CD4-positive, CD25-positive, alpha-beta regulatory T cell (primary cell): ENCODE measurements at regions not wholly inside any gene's neighbourhood (a gene's known extent, or its start where the extent isn't known, plus 50 kb on each side); places are given as distances from the start of the nearest gene placed in this dataset.

ENCODE experiments used
- ATAC-seq, 2 donors: fragments of 150-1000 bp; cut with Tn5 transposase; one replicate each; pipeline ENCODE4 v1.10.0; 2021; ENCODE audit warnings: low read depth in 2 of 2, moderate number of reproducible peaks in 2 of 2, moderate library complexity in 1 of 2
- DNase-seq, 3 donors: peaks; one replicate each; pipeline versions ENCODE4 v3.0.0 to v3.0.0-alpha.2; 2012 to 2022; ENCODE audit warnings: mixed read lengths in 1 of 3
- H3K27ac ChIP-seq: one replicate; pipeline ENCODE4 v1.7.0; 2013; ENCODE audit warnings: mild to moderate bottlenecking, low read length; ENCODE audit not compliant: insufficient read depth, poor library complexity, severe bottlenecking
- H3K27me3 ChIP-seq: one replicate; pipeline ENCODE4 v1.7.0; 2013; ENCODE audit warnings: low read length; ENCODE audit not compliant: control insufficient read depth, insufficient read depth
- H3K36me3 ChIP-seq: one replicate; pipeline ENCODE4 v1.7.0; 2013; ENCODE audit warnings: mild to moderate bottlenecking, low read length, moderate library complexity; ENCODE audit not compliant: control insufficient read depth, insufficient read depth
- H3K4me1 ChIP-seq: 2 replicates; pipeline ENCODE4 v1.7.0; 2013; ENCODE audit warnings: mild to moderate bottlenecking, low read length; ENCODE audit not compliant: insufficient read depth, control insufficient read depth, poor library complexity, severe bottlenecking
- H3K4me3 ChIP-seq: one replicate; pipeline ENCODE4 v1.7.0; 2013; ENCODE audit warnings: low read depth, mild to moderate bottlenecking, low read length, moderate library complexity
- H3K9me3 ChIP-seq, 2 experiments: 1 replicate in 1 of 2; 2 replicates in 1 of 2; pipeline ENCODE4 v1.7.0; 2013; ENCODE audit warnings: low read length in 2 of 2, mild to moderate bottlenecking in 1 of 2, moderate library complexity in 1 of 2; ENCODE audit not compliant: control insufficient read depth in 2 of 2
- H3K27ac Mint-ChIP-seq, 3 donors: one replicate each; pipeline ENCODE4 v1.8.0; 2020 to 2022; ENCODE audit warnings: mild to moderate bottlenecking in 3 of 3, mixed read lengths in 3 of 3, moderate library complexity in 2 of 3
- H3K27me3 Mint-ChIP-seq: one replicate; pipeline ENCODE4 v1.8.0; 2022; ENCODE audit warnings: mild to moderate bottlenecking, mixed read lengths
- H3K36me3 Mint-ChIP-seq: one replicate; pipeline ENCODE4 v1.8.0; 2020; ENCODE audit warnings: mixed read lengths
- H3K4me1 Mint-ChIP-seq, 4 donors: one replicate each; pipeline ENCODE4 v1.8.0; 2020 to 2022; ENCODE audit warnings: mixed read lengths in 4 of 4, mild to moderate bottlenecking in 1 of 4
- H3K4me3 Mint-ChIP-seq, 4 donors: one replicate each; pipeline ENCODE4 v1.8.0; 2020 to 2022; ENCODE audit warnings: mild to moderate bottlenecking in 4 of 4, mixed read lengths in 4 of 4, moderate library complexity in 3 of 4
- H3K9me3 Mint-ChIP-seq, 7 donors: one replicate each; pipeline ENCODE4 v1.8.0; 2020 to 2022; ENCODE audit warnings: mixed read lengths in 7 of 7, mild to moderate bottlenecking in 3 of 7, moderate library complexity in 2 of 7

- H3K36me3 Mint-ChIP-seq = no peaks in the 10 kb centered on the region
- no peak for ATAC-seq
- H3K9me3 Mint-ChIP-seq = peaks cover 0 to 2% (median 0%) of the 10 kb centered on the region in 7 donors
- no peak overlapping the region for H3K27ac Mint-ChIP-seq
- no peak overlapping the region for H3K4me3 Mint-ChIP-seq
- no peaks in the 10 kb centered on the region for H3K27me3 ChIP-seq
- H3K4me1 ChIP-seq = no peaks in the 10 kb centered on the region
- H3K4me1 Mint-ChIP-seq = peaks cover 0 to 4% (median 0%) of the 10 kb centered on the region in 4 donors
- no peaks in the 10 kb centered on the region for H3K36me3 ChIP-seq
- H3K4me3 ChIP-seq = no peak overlapping the region
- H3K27me3 Mint-ChIP-seq = no peaks in the 10 kb centered on the region
- no peak for DNase-seq
- no peak overlapping the region for H3K27ac ChIP-seq
- H3K9me3 ChIP-seq = no peaks in the 10 kb centered on the region
Measured at GRCh38 chr11:134541355-134541754, 129.3 kb upstream of the B3GAT1 start.

DNA sequence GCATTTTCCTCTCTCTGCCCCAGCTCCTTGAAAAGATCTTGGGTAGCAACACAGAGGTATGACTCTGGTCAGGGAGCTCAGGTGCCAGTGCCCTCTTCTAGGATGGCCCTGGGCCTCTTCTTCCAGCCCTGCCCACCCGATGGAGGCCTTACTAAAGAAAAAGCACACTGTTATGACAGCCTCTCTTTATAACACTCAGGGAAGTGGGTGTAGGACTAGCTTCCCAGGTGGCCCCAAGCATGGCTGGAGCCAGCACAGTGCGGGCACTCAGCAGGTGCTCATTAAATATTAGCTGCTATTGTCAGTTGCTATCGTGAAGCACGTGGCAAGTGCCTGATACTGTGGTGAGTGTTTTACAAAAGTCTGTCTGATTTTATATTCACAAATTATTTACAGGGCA, 127.2 kb upstream of the B3GAT1 start:
- Mint-ChIP-seq H3K27me3 (no peaks in the 10 kb centered on the region), H3K4me1 (peaks cover 0 to 4% (median 0%) of the 10 kb centered on the region in 4 donors), H3K27ac (no peak overlapping the region), H3K4me3 (no peak overlapping the region), H3K9me3 (peaks cover 0 to 2% (median 0%) of the 10 kb centered on the region in 7 donors), H3K36me3 (no peaks in the 10 kb centered on the region)
- Histone ChIP-seq H3K9me3 (no peaks in the 10 kb centered on the region), H3K27ac (no peak overlapping the region), H3K4me3 (no peak overlapping the region), H3K4me1 (no peaks in the 10 kb centered on the region), H3K27me3 (no peaks in the 10 kb centered on the region), H3K36me3 (no peaks in the 10 kb centered on the region)
- DNase-seq (no peak), ATAC-seq (no peak)

DNA sequence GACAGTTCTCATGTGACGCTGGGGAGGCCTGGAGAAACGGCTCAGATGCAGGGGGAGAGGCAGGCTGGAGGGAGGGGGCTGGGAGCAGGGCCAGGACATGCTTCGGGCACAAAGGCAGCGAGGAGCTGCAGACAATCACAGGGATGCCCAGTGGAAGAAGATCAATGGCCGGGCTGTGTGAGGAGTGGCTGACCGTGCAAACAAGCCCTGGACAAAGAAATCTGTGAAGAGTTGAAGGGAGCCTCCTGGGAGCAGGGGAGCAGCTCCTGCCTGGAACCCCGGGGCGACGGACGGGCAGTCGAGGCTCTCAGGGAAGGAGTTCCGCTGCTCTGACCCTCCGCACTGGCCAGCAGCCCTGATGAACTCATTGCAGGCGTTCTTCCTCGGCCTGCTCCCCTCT, 126.7 kb upstream of the B3GAT1 start:
- peaks cover 0 to 4% (median 0%) of the 10 kb centered on the region in 4 donors for H3K4me1 Mint-ChIP-seq
- Histone ChIP-seq H3K9me3 (no peaks in the 10 kb centered on the region), H3K36me3 (no peaks in the 10 kb centered on the region), H3K27me3 (no peaks in the 10 kb centered on the region), H3K4me1 (no peaks in the 10 kb centered on the region), H3K27ac (no peak overlapping the region), H3K4me3 (no peak overlapping the region)
- H3K27ac Mint-ChIP-seq = no peak overlapping the region
- no peaks in the 10 kb centered on the region for H3K36me3 Mint-ChIP-seq
- DNase-seq = no peak
- no peak for ATAC-seq
- no peaks in the 10 kb centered on the region for H3K27me3 Mint-ChIP-seq
- peaks cover 0 to 2% (median 0%) of the 10 kb centered on the region in 7 donors for H3K9me3 Mint-ChIP-seq
- H3K4me3 Mint-ChIP-seq = no peak overlapping the region

DNA sequence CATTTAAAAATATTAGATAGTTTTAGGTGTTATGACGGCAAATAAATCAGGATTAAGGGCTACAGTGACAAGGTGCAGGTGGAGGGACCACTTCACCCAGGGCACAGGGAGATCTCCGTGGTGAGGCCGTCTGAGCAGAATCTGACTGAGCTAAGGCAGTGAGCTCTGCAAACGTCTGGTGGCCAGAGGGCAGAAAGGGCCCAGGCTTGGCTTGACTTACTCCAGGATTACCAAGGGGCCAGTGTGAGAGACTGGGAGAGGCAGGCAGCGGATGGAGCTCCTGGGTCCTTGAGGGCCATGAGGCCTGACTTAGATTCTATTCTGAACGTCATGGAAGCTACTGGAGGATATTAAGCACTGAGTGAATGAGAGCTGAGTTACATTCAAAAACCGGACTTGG, 125.9 kb upstream of the B3GAT1 start:
- no peaks in the 10 kb centered on the region for H3K4me1 ChIP-seq
- no peaks in the 10 kb centered on the region for H3K36me3 ChIP-seq
- H3K27ac ChIP-seq = no peak overlapping the region
- no peak for DNase-seq
- ATAC-seq = no peak
- no peaks in the 10 kb centered on the region for H3K27me3 ChIP-seq
- Mint-ChIP-seq H3K27me3 (no peaks in the 10 kb centered on the region), H3K27ac (no peak overlapping the region), H3K36me3 (no peaks in the 10 kb centered on the region), H3K4me3 (no peak overlapping the region), H3K9me3 (peaks cover 0 to 1% (median 0%) of the 10 kb centered on the region in 7 donors), H3K4me1 (peaks cover 0 to 4% (median 0%) of the 10 kb centered on the region in 4 donors)
- H3K4me3 ChIP-seq = no peak overlapping the region
- H3K9me3 ChIP-seq = no peaks in the 10 kb centered on the region

DNA sequence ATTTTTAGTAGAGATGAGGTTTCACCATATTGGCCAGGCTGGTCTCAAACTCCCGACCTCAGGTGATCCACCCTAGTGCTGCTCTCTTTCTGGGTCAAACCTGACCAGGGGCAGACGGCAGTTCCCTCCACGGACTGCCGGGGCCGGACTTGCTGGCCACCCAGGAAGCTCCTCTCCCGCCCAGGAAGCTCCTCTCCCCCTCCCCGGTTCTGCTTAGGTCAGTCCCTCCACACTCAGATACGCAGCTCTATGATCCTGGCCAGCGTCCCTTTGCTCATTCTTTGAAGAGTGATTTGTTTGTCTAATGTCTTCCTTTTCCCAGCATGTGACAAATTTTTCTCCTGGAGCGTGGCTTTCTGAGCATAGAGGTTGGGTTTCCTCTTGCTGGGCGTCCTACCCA, 125.3 kb upstream of the B3GAT1 start:
- ATAC-seq (no peak), DNase-seq (no peak)
- Histone ChIP-seq H3K4me3 (no peak overlapping the region), H3K9me3 (no peaks in the 10 kb centered on the region), H3K27ac (no peak overlapping the region), H3K4me1 (no peaks in the 10 kb centered on the region), H3K27me3 (no peaks in the 10 kb centered on the region), H3K36me3 (no peaks in the 10 kb centered on the region)
- Mint-ChIP-seq H3K36me3 (no peaks in the 10 kb centered on the region), H3K9me3 (peaks cover 0 to 1% (median 0%) of the 10 kb centered on the region in 7 donors), H3K4me3 (no peak overlapping the region), H3K4me1 (peaks cover 0 to 4% (median 0%) of the 10 kb centered on the region in 4 donors), H3K27me3 (no peaks in the 10 kb centered on the region), H3K27ac (no peak overlapping the region)

GRCh38 chr11:134536677-134537076, 124.6 kb upstream of the B3GAT1 start:
- no peaks in the 10 kb centered on the region for H3K36me3 Mint-ChIP-seq
- H3K36me3 ChIP-seq = no peaks in the 10 kb centered on the region
- H3K9me3 ChIP-seq = no peaks in the 10 kb centered on the region
- H3K27me3 Mint-ChIP-seq = no peaks in the 10 kb centered on the region
- no peak overlapping the region for H3K4me3 Mint-ChIP-seq
- H3K4me1 ChIP-seq = no peaks in the 10 kb centered on the region
- H3K27ac ChIP-seq = no peak overlapping the region
- ATAC-seq = no peak
- H3K27ac Mint-ChIP-seq = no peak overlapping the region
- peaks cover 0 to 4% (median 0%) of the 10 kb centered on the region in 4 donors for H3K4me1 Mint-ChIP-seq
- H3K4me3 ChIP-seq = no peak overlapping the region
- H3K27me3 ChIP-seq = no peaks in the 10 kb centered on the region
- no peaks in the 10 kb centered on the region for H3K9me3 Mint-ChIP-seq
- no peak for DNase-seq

DNA sequence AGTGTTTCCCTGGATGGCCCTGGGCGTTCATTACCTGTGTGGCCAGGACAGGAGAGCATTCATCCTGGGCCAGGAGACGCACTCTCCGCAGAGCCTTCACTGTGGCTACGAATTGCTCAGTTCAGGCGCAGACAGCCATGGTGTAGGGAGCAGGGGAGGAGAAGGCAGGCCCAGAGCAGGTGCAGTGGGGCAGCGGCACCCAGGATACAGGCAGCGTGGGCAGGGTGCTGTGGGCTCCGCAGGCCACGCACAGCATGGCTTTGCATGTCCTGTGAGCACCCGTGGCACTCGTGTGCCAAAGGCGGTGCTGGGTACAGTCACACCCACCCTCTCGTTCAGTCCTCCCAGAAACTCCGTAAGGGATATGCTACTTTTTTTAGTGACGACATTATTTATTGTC, 124.2 kb upstream of the B3GAT1 start:
- H3K4me3 ChIP-seq = no peak overlapping the region
- peaks cover 0 to 4% (median 0%) of the 10 kb centered on the region in 4 donors for H3K4me1 Mint-ChIP-seq
- H3K36me3 ChIP-seq = no peaks in the 10 kb centered on the region
- ATAC-seq = no peak
- no peaks in the 10 kb centered on the region for H3K4me1 ChIP-seq
- H3K36me3 Mint-ChIP-seq = no peaks in the 10 kb centered on the region
- no peak overlapping the region for H3K27ac Mint-ChIP-seq
- no peak overlapping the region for H3K27ac ChIP-seq
- no peaks in the 10 kb centered on the region for H3K9me3 Mint-ChIP-seq
- no peaks in the 10 kb centered on the region for H3K9me3 ChIP-seq
- no peak overlapping the region for H3K4me3 Mint-ChIP-seq
- H3K27me3 Mint-ChIP-seq = no peaks in the 10 kb centered on the region
- DNase-seq = no peak
- H3K27me3 ChIP-seq = no peaks in the 10 kb centered on the region

DNA sequence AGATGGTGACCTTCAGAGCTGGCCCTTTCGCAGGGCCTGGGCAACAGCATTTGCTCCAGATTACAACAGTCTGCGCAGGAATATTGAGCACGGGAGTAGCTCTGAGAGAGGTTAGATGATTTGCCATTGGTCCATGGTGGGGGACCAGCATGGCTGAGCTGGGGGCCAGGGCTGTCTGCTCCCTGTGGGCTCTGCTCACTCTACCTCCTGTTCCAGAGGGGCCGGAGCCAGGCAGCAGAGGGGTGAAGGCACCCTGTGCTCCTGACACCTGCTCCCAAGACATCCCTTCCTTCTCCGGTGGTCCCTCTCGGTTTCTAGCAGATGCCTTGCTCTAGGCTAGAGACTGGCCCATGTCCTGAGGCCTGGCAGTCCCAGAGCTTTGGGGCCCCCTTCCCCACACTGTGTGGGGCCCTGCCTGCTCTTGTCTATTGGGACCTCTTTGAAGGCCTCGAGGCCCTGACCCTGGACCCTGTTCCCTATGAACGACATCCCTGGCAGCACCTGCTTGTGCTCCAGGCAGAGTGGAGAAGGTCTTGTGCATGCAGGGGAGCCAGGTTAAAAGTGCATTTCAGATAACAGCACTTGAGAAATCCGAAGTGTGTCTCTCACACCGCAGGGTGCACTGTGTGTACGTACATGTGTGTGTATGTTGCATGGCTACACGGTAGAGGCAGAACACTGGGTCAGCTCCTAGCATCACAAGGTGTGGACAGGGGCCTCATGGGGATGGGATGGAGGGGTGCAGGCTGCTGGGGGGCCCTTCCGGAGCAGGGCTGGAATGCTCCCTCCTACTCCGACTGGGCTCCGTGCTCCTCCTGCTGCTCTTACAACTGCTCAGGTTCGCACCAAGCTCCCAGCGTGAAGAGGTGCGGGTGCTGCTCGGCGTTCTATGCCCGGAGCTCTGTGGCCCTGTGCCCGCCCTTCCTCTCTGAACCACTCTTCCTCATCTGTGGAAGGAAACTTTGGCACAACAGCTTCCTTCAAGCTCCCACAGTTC, 123.3 kb upstream of the B3GAT1 start:
- Histone ChIP-seq H3K27ac (no peak overlapping the region), H3K9me3 (no peaks in the 10 kb centered on the region), H3K4me3 (no peak overlapping the region), H3K36me3 (no peaks in the 10 kb centered on the region), H3K27me3 (no peaks in the 10 kb centered on the region), H3K4me1 (no peaks in the 10 kb centered on the region)
- ATAC-seq = no peak
- Mint-ChIP-seq H3K27ac (no peak overlapping the region), H3K4me1 (peaks cover 0 to 4% (median 0%) of the 10 kb centered on the region in 4 donors), H3K9me3 (no peaks in the 10 kb centered on the region), H3K4me3 (no peak overlapping the region), H3K36me3 (no peaks in the 10 kb centered on the region), H3K27me3 (no peaks in the 10 kb centered on the region)
- no peak for DNase-seq
